ENCODE measurements at regions not wholly inside any gene's neighbourhood (a gene's known extent, or its start where the extent isn't known, plus 50 kb on each side); places are given as distances from the start of the nearest gene placed in this dataset.

- DNase-seq, result no peak
- H3K4me1 Mint-ChIP-seq (ENCODE audit: low read depth, unreplicated experiment), result no peaks in the 10 kb centered on the region
- Histone ChIP-seq H3K36me3 (ENCODE audit: control insufficient read depth, insufficient read depth, low read length) (no peaks in the 10 kb centered on the region), H3K27me3 (replicated peaks; ENCODE audit: control insufficient read depth, insufficient read depth, low read length) (no peaks in the 10 kb centered on the region), H3K9me3 (no peaks in the 10 kb centered on the region; the same call in 1 of the 2 replicates), H3K4me3 (ENCODE audit: low read depth, low read length) (no peak overlapping the region), H3K4me1 (no peaks in the 10 kb centered on the region)
- peaks cover 4% of the 10 kb centered on the region for H3K9me3 Mint-ChIP-seq (ENCODE audit: unreplicated experiment)
- BruUV-seq (replicated peaks), result no TSS peak
- TF ChIP-seq, protein P1, sequence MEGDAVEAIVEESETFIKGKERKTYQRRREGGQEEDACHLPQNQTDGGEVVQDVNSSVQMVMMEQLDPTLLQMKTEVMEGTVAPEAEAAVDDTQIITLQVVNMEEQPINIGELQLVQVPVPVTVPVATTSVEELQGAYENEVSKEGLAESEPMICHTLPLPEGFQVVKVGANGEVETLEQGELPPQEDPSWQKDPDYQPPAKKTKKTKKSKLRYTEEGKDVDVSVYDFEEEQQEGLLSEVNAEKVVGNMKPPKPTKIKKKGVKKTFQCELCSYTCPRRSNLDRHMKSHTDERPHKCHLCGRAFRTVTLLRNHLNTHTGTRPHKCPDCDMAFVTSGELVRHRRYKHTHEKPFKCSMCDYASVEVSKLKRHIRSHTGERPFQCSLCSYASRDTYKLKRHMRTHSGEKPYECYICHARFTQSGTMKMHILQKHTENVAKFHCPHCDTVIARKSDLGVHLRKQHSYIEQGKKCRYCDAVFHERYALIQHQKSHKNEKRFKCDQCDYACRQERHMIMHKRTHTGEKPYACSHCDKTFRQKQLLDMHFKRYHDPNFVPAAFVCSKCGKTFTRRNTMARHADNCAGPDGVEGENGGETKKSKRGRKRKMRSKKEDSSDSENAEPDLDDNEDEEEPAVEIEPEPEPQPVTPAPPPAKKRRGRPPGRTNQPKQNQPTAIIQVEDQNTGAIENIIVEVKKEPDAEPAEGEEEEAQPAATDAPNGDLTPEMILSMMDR (IDR thresholded peaks at IDR 0.05; ENCODE audit: insufficient read depth in 1 of 2, low read depth in 1 of 2, low read length in 1 of 2, severe bottlenecking in 1 of 2, unreplicated experiment in 1 of 2), result no peak
- ChIA-PET POLR2A (interaction anchor here (0.5 kb wide), 1 partner anchor 677 kb away, joined by 3 read pairs; no protein-coding TSS in a partner anchor), CTCF (no interaction called here)
- no peak overlapping the region for H3K27ac Mint-ChIP-seq (ENCODE audit: unreplicated experiment)
- H3K36me3 Mint-ChIP-seq (ENCODE audit: insufficient read depth, unreplicated experiment), result no peaks in the 10 kb centered on the region
- H3K27me3 Mint-ChIP-seq (ENCODE audit: insufficient read depth, unreplicated experiment), result no peaks in the 10 kb centered on the region
- no peak overlapping the region for H3K4me3 Mint-ChIP-seq (ENCODE audit: unreplicated experiment)
- intact Hi-C loops (cut with micrococcal nuclease; ENCODE audit: unreplicated experiment), result no loop called here
These were observed 84.8 kb downstream of the ADCYAP1 start for GRCh38 chr18:989425-989824.

- Mint-ChIP-seq H3K4me1 (ENCODE audit: low read depth, unreplicated experiment) (no peaks in the 10 kb centered on the region), H3K9me3 (ENCODE audit: unreplicated experiment) (peaks cover 10% of the 10 kb centered on the region), H3K27ac (ENCODE audit: unreplicated experiment) (no peak overlapping the region), H3K36me3 (ENCODE audit: insufficient read depth, unreplicated experiment) (no peaks in the 10 kb centered on the region), H3K27me3 (ENCODE audit: insufficient read depth, unreplicated experiment) (no peaks in the 10 kb centered on the region), H3K4me3 (ENCODE audit: unreplicated experiment) (no peak overlapping the region)
- TF ChIP-seq, protein P1 (IDR thresholded peaks at IDR 0.05; ENCODE audit: insufficient read depth in 1 of 2, low read depth in 1 of 2, low read length in 1 of 2, severe bottlenecking in 1 of 2, unreplicated experiment in 1 of 2), result no peak
- no peaks in the 10 kb centered on the region; the same call in 1 of the 2 replicates for H3K9me3 ChIP-seq
- ChIA-PET CTCF (no interaction called here), POLR2A (no interaction called here)
- BruUV-seq (replicated peaks), result no TSS peak
- no peak for DNase-seq
- H3K4me3 ChIP-seq (ENCODE audit: low read depth, low read length), result no peak overlapping the region
- intact Hi-C loops (cut with micrococcal nuclease; ENCODE audit: unreplicated experiment), result no loop called here
- no peaks in the 10 kb centered on the region for H3K4me1 ChIP-seq
- H3K36me3 ChIP-seq (ENCODE audit: control insufficient read depth, insufficient read depth, low read length), result no peaks in the 10 kb centered on the region
- no peaks in the 10 kb centered on the region for H3K27me3 ChIP-seq (replicated peaks; ENCODE audit: control insufficient read depth, insufficient read depth, low read length)
These were observed 85.5 kb downstream of the ADCYAP1 start for GRCh38 chr18:990197-990596.

GRCh38 chr18:991441-991840 lies 86.8 kb downstream of the ADCYAP1 start:
- Histone ChIP-seq H3K9me3 (no peaks in the 10 kb centered on the region; the same call in 1 of the 2 replicates), H3K36me3 (ENCODE audit: control insufficient read depth, insufficient read depth, low read length) (no peaks in the 10 kb centered on the region), H3K27me3 (replicated peaks; ENCODE audit: control insufficient read depth, insufficient read depth, low read length) (no peaks in the 10 kb centered on the region), H3K4me3 (ENCODE audit: low read depth, low read length) (no peak overlapping the region), H3K4me1 (no peaks in the 10 kb centered on the region)
- DNase-seq, result no peak
- CTCF ChIA-PET, result no interaction called here
- intact Hi-C loops (cut with micrococcal nuclease; ENCODE audit: unreplicated experiment), result no loop called here
- POLR2A ChIA-PET, result no interaction called here
- BruUV-seq (replicated peaks), result no TSS peak
- Mint-ChIP-seq H3K4me1 (ENCODE audit: low read depth, unreplicated experiment) (no peaks in the 10 kb centered on the region), H3K27ac (ENCODE audit: unreplicated experiment) (no peak overlapping the region), H3K4me3 (ENCODE audit: unreplicated experiment) (no peak overlapping the region), H3K36me3 (ENCODE audit: insufficient read depth, unreplicated experiment) (no peaks in the 10 kb centered on the region), H3K27me3 (ENCODE audit: insufficient read depth, unreplicated experiment) (no peaks in the 10 kb centered on the region), H3K9me3 (ENCODE audit: unreplicated experiment) (peaks cover 10% of the 10 kb centered on the region)
- TF ChIP-seq, protein P1 (IDR thresholded peaks at IDR 0.05; ENCODE audit: insufficient read depth in 1 of 2, low read depth in 1 of 2, low read length in 1 of 2, severe bottlenecking in 1 of 2, unreplicated experiment in 1 of 2), result no peak

All from Caco-2 (cell line).